ENCODE measurements at regions not wholly inside any gene's neighbourhood (a gene's known extent, or its start where the extent isn't known, plus 50 kb on each side); places are given as distances from the start of the nearest gene placed in this dataset.

GRCh38 chr2:177322801-177323261, 58.3 kb upstream of the NFE2L2 start:
- Histone ChIP-seq H3K9me3 (ENCODE audit: insufficient read depth, low read length, severe bottlenecking) (no peaks in the 10 kb centered on the region), H3K4me2 (ENCODE audit: insufficient read depth, low read length) (no peak overlapping the region), H3K27me3 (ENCODE audit: insufficient read depth, low read length, poor library complexity) (no peaks in the 10 kb centered on the region), H2AFZ (ENCODE audit: low read depth, low read length) (no peak overlapping the region), H3K9ac (ENCODE audit: low read depth, low read length) (no peak overlapping the region), H3K4me3 (ENCODE audit: low read depth in 1 of 2, low read length in 2 of 2) (no peak overlapping the region), H3K79me2 (ENCODE audit: insufficient read depth, low read length) (no peaks in the 10 kb centered on the region), H3K36me3 (ENCODE audit: insufficient read depth, low read length) (peaks cover 14% of the 10 kb centered on the region; the same call in 1 of the 2 replicates), H3K27ac (ENCODE audit: low read length) (no peak overlapping the region), H4K20me1 (ENCODE audit: insufficient read depth, low read length) (no peaks in the 10 kb centered on the region), H3K4me1 (ENCODE audit: insufficient read depth, low read length) (peaks cover 6% of the 10 kb centered on the region; the same call in 1 of the 2 replicates)
- TF ChIP-seq CTCF (IDR thresholded peaks at IDR 0.05; ENCODE audit: borderline replicate concordance, extremely low read depth, low read length, poor library complexity, severe bottlenecking) = no peak
- TF ChIP-seq EZH2 (IDR thresholded peaks at IDR 0.05; ENCODE audit: borderline replicate concordance, low read depth, low read length, severe bottlenecking) = no peak
- DNase-seq (no peak), ATAC-seq (ENCODE audit: insufficient read depth, low read depth) (no peak)

- H3K27ac ChIP-seq (ENCODE audit: low read length) = no peak overlapping the region
- H3K79me2 ChIP-seq (ENCODE audit: insufficient read depth, low read length) = no peaks in the 10 kb centered on the region
- no peaks in the 10 kb centered on the region for H4K20me1 ChIP-seq (ENCODE audit: insufficient read depth, low read length)
- H3K9me3 ChIP-seq (ENCODE audit: insufficient read depth, low read length, severe bottlenecking) = no peaks in the 10 kb centered on the region
- no peaks in the 10 kb centered on the region for H3K27me3 ChIP-seq (ENCODE audit: insufficient read depth, low read length, poor library complexity)
- H3K9ac ChIP-seq (ENCODE audit: low read depth, low read length) = no peak overlapping the region
- DNase-seq = no peak
- peaks cover 16% of the 10 kb centered on the region; the same call in 1 of the 2 replicates for H3K36me3 ChIP-seq (ENCODE audit: insufficient read depth, low read length)
- no peak overlapping the region for H3K4me3 ChIP-seq (ENCODE audit: low read depth in 1 of 2, low read length in 2 of 2)
- H3K4me1 ChIP-seq (ENCODE audit: insufficient read depth, low read length) = peaks cover 6% of the 10 kb centered on the region; the same call in 1 of the 2 replicates
- H2AFZ ChIP-seq (ENCODE audit: low read depth, low read length) = no peak overlapping the region
- TF ChIP-seq CTCF (IDR thresholded peaks at IDR 0.05; ENCODE audit: borderline replicate concordance, extremely low read depth, low read length, poor library complexity, severe bottlenecking) (no peak), EZH2 (IDR thresholded peaks at IDR 0.05; ENCODE audit: borderline replicate concordance, low read depth, low read length, severe bottlenecking) (no peak)
- no peak for ATAC-seq (ENCODE audit: insufficient read depth, low read depth)
- H3K4me2 ChIP-seq (ENCODE audit: insufficient read depth, low read length) = no peak overlapping the region
Measured at GRCh38 chr2:177324797-177325196, 60.3 kb upstream of the NFE2L2 start.

- peaks cover 13% of the 10 kb centered on the region; the same call in 1 of the 2 replicates for H3K36me3 ChIP-seq (ENCODE audit: insufficient read depth, low read length)
- H3K4me2 ChIP-seq (ENCODE audit: insufficient read depth, low read length) = no peak overlapping the region
- no peak for DNase-seq
- no peak overlapping the region for H2AFZ ChIP-seq (ENCODE audit: low read depth, low read length)
- ATAC-seq (ENCODE audit: insufficient read depth, low read depth) = no peak
- no peak overlapping the region for H3K9ac ChIP-seq (ENCODE audit: low read depth, low read length)
- H3K27ac ChIP-seq (ENCODE audit: low read length) = no peak overlapping the region
- H3K79me2 ChIP-seq (ENCODE audit: insufficient read depth, low read length) = no peaks in the 10 kb centered on the region
- peaks cover 6% of the 10 kb centered on the region; the same call in 1 of the 2 replicates for H3K4me1 ChIP-seq (ENCODE audit: insufficient read depth, low read length)
- no peak for TF ChIP-seq EZH2 (IDR thresholded peaks at IDR 0.05; ENCODE audit: borderline replicate concordance, low read depth, low read length, severe bottlenecking)
- no peak for TF ChIP-seq CTCF (IDR thresholded peaks at IDR 0.05; ENCODE audit: borderline replicate concordance, extremely low read depth, low read length, poor library complexity, severe bottlenecking)
- no peaks in the 10 kb centered on the region for H3K9me3 ChIP-seq (ENCODE audit: insufficient read depth, low read length, severe bottlenecking)
- no peak overlapping the region for H3K4me3 ChIP-seq (ENCODE audit: low read depth in 1 of 2, low read length in 2 of 2)
- H4K20me1 ChIP-seq (ENCODE audit: insufficient read depth, low read length) = no peaks in the 10 kb centered on the region
- no peaks in the 10 kb centered on the region for H3K27me3 ChIP-seq (ENCODE audit: insufficient read depth, low read length, poor library complexity)
Measured at GRCh38 chr2:177325554-177325953, 61.0 kb upstream of the NFE2L2 start.
